ENCODE measurements at regions not wholly inside any gene's neighbourhood (a gene's known extent, or its start where the extent isn't known, plus 50 kb on each side); places are given as distances from the start of the nearest gene placed in this dataset.
A peak's percentile ranks its signal among the peaks of the same experiment; 100 is the strongest.
"Not testable (repeated sequence)": the region's sequence is repeated elsewhere in the genome, so short reads cannot be mapped to it uniquely, and the experiment has no call there.

GRCh38 chr3:5560199-5560598, 372.7 kb downstream of the EDEM1 start:
- no peak for DNase-seq

GRCh38 chr3:5563537-5564277, 376.2 kb downstream of the EDEM1 start:
- no peak for DNase-seq

GRCh38 chr3:5564278-5564666, 376.8 kb downstream of the EDEM1 start:
- no peak for DNase-seq

- DNase-seq, result no peak
Measured at GRCh38 chr3:5565026-5565425, 377.5 kb downstream of the EDEM1 start.

GRCh38 chr3:5567113-5567512, 379.6 kb downstream of the EDEM1 start:
- DNase-seq, result no peak

GRCh38 chr3:5568451-5568850, 380.9 kb downstream of the EDEM1 start:
- DNase-seq, result no peak

GRCh38 chr3:5569152-5569551, 381.6 kb downstream of the EDEM1 start:
- DNase-seq, result no peak

GRCh38 chr3:5572168-5572567, 384.7 kb downstream of the EDEM1 start:
- DNase-seq, result peak in 1 of 2 donors; percentile 2

GRCh38 chr3:5576277-5577011, 388.9 kb downstream of the EDEM1 start:
- DNase-seq, result no peak

- no peak for DNase-seq
Measured at GRCh38 chr3:5579139-5579602, 391.7 kb downstream of the EDEM1 start.

GRCh38 chr3:5579946-5580345, 392.4 kb downstream of the EDEM1 start:
- DNase-seq, result no peak

- no peak for DNase-seq
Measured at GRCh38 chr3:5580826-5581225, 393.3 kb downstream of the EDEM1 start.

GRCh38 chr3:5581743-5582142, 394.2 kb downstream of the EDEM1 start:
- DNase-seq, result no peak

GRCh38 chr3:5583920-5584319, 396.4 kb downstream of the EDEM1 start:
- DNase-seq, result no peak

GRCh38 chr3:5585085-5585484, 397.6 kb downstream of the EDEM1 start:
- DNase-seq, result no peak

GRCh38 chr3:5606884-5607472, 419.5 kb downstream of the EDEM1 start:
- DNase-seq, result no peak

GRCh38 chr3:5607581-5607980, 420.1 kb downstream of the EDEM1 start:
- DNase-seq, result no peak

- DNase-seq, result not testable (repeated sequence)
Measured at GRCh38 chr3:5608971-5609370, 421.5 kb downstream of the EDEM1 start.

GRCh38 chr3:5613599-5613998, 426.1 kb downstream of the EDEM1 start:
- DNase-seq, result no peak

GRCh38 chr3:5616873-5617272, 429.4 kb downstream of the EDEM1 start:
- no peak for DNase-seq

- no peak for DNase-seq
Measured at GRCh38 chr3:5618170-5618569, 430.7 kb downstream of the EDEM1 start.

GRCh38 chr3:5630406-5630805, 442.9 kb downstream of the EDEM1 start:
- DNase-seq, result no peak

GRCh38 chr3:5633960-5634359, 446.5 kb downstream of the EDEM1 start:
- DNase-seq, result no peak

GRCh38 chr3:5634411-5634810, 446.9 kb downstream of the EDEM1 start:
- DNase-seq, result no peak

Measured in hippocampal formation (tissue), 2 donors.